Neural crest cell (in vitro differentiated cells): ENCODE measurements at regions not wholly inside any gene's neighbourhood (a gene's known extent, or its start where the extent isn't known, plus 50 kb on each side); places are given as distances from the start of the nearest gene placed in this dataset.

ENCODE experiments used
- DNase-seq: peaks from one replicate; pipeline ENCODE4 v3.0.0; 2021; ENCODE audit warnings: low read depth, mixed read lengths, low spot score
- H3K27ac Mint-ChIP-seq: one replicate; pipeline ENCODE4 v1.8.0; 2021; ENCODE audit warnings: mild to moderate bottlenecking, mixed read lengths; ENCODE audit not compliant: unreplicated experiment
- H3K27me3 Mint-ChIP-seq: 2 replicates; pipeline ENCODE4 v1.8.0; 2021; ENCODE audit warnings: low read depth, mild to moderate bottlenecking, mixed read lengths
- H3K36me3 Mint-ChIP-seq: 2 replicates; pipeline ENCODE4 v1.8.0; 2021; ENCODE audit warnings: low read depth, mild to moderate bottlenecking, mixed read lengths
- H3K4me1 Mint-ChIP-seq: 2 replicates; pipeline ENCODE4 v1.8.0; 2021; ENCODE audit warnings: mixed read lengths
- H3K4me3 Mint-ChIP-seq: one replicate; pipeline ENCODE4 v1.8.0; 2021; ENCODE audit warnings: mild to moderate bottlenecking, mixed read lengths
- H3K9me3 Mint-ChIP-seq: 2 replicates; pipeline ENCODE4 v1.8.0; 2021; ENCODE audit warnings: mixed read lengths
- TF ChIP-seq, protein P1 (sequence below): fragments of 200-600 bp; sonication (generic); conservative IDR thresholded peaks from 2 replicates; pipeline ENCODE4 v1.5.0; 2021; ENCODE audit warnings: antibody characterized with exemption, mild to moderate bottlenecking

DNA sequence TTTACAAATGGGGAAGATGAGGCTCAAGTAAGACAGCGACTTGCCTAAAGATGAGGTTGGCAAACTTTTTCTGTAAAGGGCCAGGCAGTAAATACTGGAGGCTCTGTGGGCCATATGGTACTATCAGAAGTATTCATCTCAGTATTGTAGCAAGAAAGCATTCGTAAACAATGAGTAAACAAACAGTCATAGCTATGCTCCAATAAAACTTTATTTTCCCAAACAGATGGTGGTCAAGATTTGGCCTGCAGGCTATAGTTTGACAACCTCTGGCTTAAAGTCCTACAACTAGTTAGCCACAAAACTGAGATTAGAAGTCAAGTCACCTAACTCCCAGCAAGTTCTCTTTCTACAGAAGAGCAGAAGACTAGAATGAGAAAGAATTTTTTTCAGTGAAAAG lies 177.0 kb upstream of the NECTIN3 start:
- H3K27me3 Mint-ChIP-seq, result no peaks in the 10 kb centered on the region
- TF ChIP-seq, protein P1, sequence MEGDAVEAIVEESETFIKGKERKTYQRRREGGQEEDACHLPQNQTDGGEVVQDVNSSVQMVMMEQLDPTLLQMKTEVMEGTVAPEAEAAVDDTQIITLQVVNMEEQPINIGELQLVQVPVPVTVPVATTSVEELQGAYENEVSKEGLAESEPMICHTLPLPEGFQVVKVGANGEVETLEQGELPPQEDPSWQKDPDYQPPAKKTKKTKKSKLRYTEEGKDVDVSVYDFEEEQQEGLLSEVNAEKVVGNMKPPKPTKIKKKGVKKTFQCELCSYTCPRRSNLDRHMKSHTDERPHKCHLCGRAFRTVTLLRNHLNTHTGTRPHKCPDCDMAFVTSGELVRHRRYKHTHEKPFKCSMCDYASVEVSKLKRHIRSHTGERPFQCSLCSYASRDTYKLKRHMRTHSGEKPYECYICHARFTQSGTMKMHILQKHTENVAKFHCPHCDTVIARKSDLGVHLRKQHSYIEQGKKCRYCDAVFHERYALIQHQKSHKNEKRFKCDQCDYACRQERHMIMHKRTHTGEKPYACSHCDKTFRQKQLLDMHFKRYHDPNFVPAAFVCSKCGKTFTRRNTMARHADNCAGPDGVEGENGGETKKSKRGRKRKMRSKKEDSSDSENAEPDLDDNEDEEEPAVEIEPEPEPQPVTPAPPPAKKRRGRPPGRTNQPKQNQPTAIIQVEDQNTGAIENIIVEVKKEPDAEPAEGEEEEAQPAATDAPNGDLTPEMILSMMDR, result no peak
- H3K27ac Mint-ChIP-seq, result no peak overlapping the region
- H3K36me3 Mint-ChIP-seq, result peaks cover 29% of the 10 kb centered on the region
- no peak overlapping the region for H3K4me3 Mint-ChIP-seq
- no peaks in the 10 kb centered on the region for H3K4me1 Mint-ChIP-seq
- H3K9me3 Mint-ChIP-seq, result peaks cover 19% of the 10 kb centered on the region
- no peak for DNase-seq

GRCh38 chr3:110895054-110895453 lies 176.6 kb upstream of the NECTIN3 start:
- no peaks in the 10 kb centered on the region for H3K4me1 Mint-ChIP-seq
- H3K27me3 Mint-ChIP-seq, result no peaks in the 10 kb centered on the region
- H3K36me3 Mint-ChIP-seq, result peaks cover 29% of the 10 kb centered on the region
- DNase-seq, result no peak
- TF ChIP-seq, protein P1, result no peak
- H3K27ac Mint-ChIP-seq, result no peak overlapping the region
- H3K9me3 Mint-ChIP-seq, result peaks cover 19% of the 10 kb centered on the region
- no peak overlapping the region for H3K4me3 Mint-ChIP-seq

GRCh38 chr3:110897046-110897445 lies 174.6 kb upstream of the NECTIN3 start:
- no peak for DNase-seq
- Mint-ChIP-seq H3K27me3 (no peaks in the 10 kb centered on the region), H3K4me1 (no peaks in the 10 kb centered on the region), H3K36me3 (peaks cover 21% of the 10 kb centered on the region), H3K9me3 (peaks cover 13% of the 10 kb centered on the region), H3K4me3 (no peak overlapping the region), H3K27ac (no peak overlapping the region)
- TF ChIP-seq, protein P1, result no peak

GRCh38 chr3:110900576-110900975 lies 171.0 kb upstream of the NECTIN3 start:
- Mint-ChIP-seq H3K36me3 (peaks cover 11% of the 10 kb centered on the region), H3K27ac (no peak overlapping the region), H3K9me3 (peaks cover 7% of the 10 kb centered on the region)

DNA sequence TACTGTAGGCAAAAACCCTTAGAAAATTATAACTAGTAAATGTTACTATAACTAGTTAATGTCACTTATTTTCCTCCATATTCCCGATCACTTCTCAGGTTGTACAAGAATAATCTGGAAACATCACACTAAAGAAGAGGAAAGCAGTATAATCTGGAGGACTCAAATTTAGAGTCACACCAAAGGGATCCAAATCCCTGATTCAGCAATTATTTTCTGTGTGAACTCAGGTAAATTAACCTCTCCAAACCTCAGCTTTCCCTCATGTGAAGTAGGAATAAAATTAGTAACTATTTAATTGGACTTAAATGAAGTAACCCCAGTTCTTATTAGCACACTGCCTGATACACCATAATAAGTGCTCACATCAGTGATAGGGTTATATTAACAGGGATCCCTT lies 170.1 kb upstream of the NECTIN3 start:
- DNase-seq, result no peak
- H3K36me3 Mint-ChIP-seq, result peaks cover 7% of the 10 kb centered on the region
- H3K4me3 Mint-ChIP-seq, result no peak overlapping the region
- no peaks in the 10 kb centered on the region for H3K27me3 Mint-ChIP-seq
- no peaks in the 10 kb centered on the region for H3K4me1 Mint-ChIP-seq
- peaks cover 7% of the 10 kb centered on the region for H3K9me3 Mint-ChIP-seq
- TF ChIP-seq, protein P1, result no peak
- H3K27ac Mint-ChIP-seq, result no peak overlapping the region

More at GRCh38 chr3:110900576-110900975, 171.0 kb upstream of the NECTIN3 start:
- TF ChIP-seq, protein P1, result no peak
- Mint-ChIP-seq H3K4me3 (no peak overlapping the region), H3K27me3 (no peaks in the 10 kb centered on the region), H3K4me1 (no peaks in the 10 kb centered on the region)
- no peak for DNase-seq
